K562 (cell line): ENCODE measurements at regions not wholly inside any gene's neighbourhood (a gene's known extent, or its start where the extent isn't known, plus 50 kb on each side); places are given as distances from the start of the nearest gene placed in this dataset.

Source experiments
- ATAC-seq: fragments of 200-7000 bp; cut with Tn5 transposase; 3 replicates; pipeline ENCODE4 v1.9.1; 2020; ENCODE audit warnings: moderate library complexity
- BruUV-seq: library from RNA; stranded (reverse); fragments of 400-500 nt; replicated peaks from 2 replicates; lab custom pipeline; 2021; lab: Mats Ljungman, UMichigan
- CTCF ChIA-PET: fragments of 300-600 bp; formaldehyde crosslinking; extraction: SDS; loops from one replicate; lab custom pipeline; 2021; ENCODE audit warnings: low intra/inter-chr PET ratio; lab: Yijun Ruan, JAX
- POLR2A ChIA-PET: fragments of 300-600, 350-650 bp; sonication (Branson Sonifier 250); formaldehyde crosslinking; extraction: SDS; loops from one replicate; lab custom pipeline; 2021; ENCODE audit warnings: antibody characterized with exemption, inconsistent platforms; lab: Yijun Ruan, JAX
- DNase-seq, 4 experiments: peaks; one replicate each; pipeline versions ENCODE4 v3.0.0 to v3.0.0-alpha.2; 2011 to 2018; ENCODE audit warnings: low spot score in 3 of 4, mixed read lengths in 3 of 4; ENCODE audit errors: extremely low read depth in 1 of 4
- FAIRE-seq: peaks from 2 replicates; lab custom pipeline; 2011; peaks lifted over from hg19 to GRCh38; lab: Jason Lieb, UNC
- H2AFZ ChIP-seq: 2 replicates; pipeline ENCODE4 v1.6.0; 2011; ENCODE audit warnings: low read depth, low read length, control low read depth, inconsistent platforms
- H3K27ac ChIP-seq: fragments of 200-600 bp; 3 replicates; pipeline ENCODE4 v1.8.0; 2011; ENCODE audit warnings: low read depth, mild to moderate bottlenecking, control low read depth, inconsistent platforms, low read length, moderate library complexity, mixed read lengths; ENCODE audit errors: extremely low read depth
- H3K27me3 ChIP-seq, 2 experiments: fragments of 300-600 bp in 1 of 2; 2 replicates in 1 of 2; 3 replicates in 1 of 2; pipeline versions ENCODE4 v1.6.0 to v1.8.0; 2011; ENCODE audit warnings: inconsistent platforms in 2 of 2, low read length in 2 of 2, mild to moderate bottlenecking in 1 of 2, mixed read lengths in 1 of 2, moderate library complexity in 1 of 2; ENCODE audit not compliant: control insufficient read depth in 2 of 2, insufficient read depth in 2 of 2
- H3K36me3 ChIP-seq: fragments of 300-600 bp; 3 replicates; pipeline ENCODE4 v1.8.0; 2011; ENCODE audit warnings: mild to moderate bottlenecking, low read length, inconsistent platforms; ENCODE audit not compliant: control insufficient read depth, insufficient read depth
- H3K4me1 ChIP-seq, 2 experiments: fragments of 200-600 bp in 1 of 2; replicated peaks in 1 of 2; 2 replicates in 1 of 2; 3 replicates in 1 of 2; pipeline versions ENCODE4 v1.5.1 to v1.8.0; 2011; ENCODE audit warnings: inconsistent platforms in 2 of 2, low read length in 2 of 2, mild to moderate bottlenecking in 1 of 2, mixed read lengths in 1 of 2, moderate library complexity in 1 of 2; ENCODE audit not compliant: control insufficient read depth in 2 of 2, insufficient read depth in 2 of 2
- H3K4me2 ChIP-seq: 2 replicates; pipeline ENCODE4 v1.6.1; 2011; ENCODE audit warnings: low read length, control low read depth, inconsistent platforms, mixed read lengths; ENCODE audit not compliant: insufficient read depth
- H3K4me3 ChIP-seq: fragments of 200-600 bp; sonication (generic), shearing (Covaris generic); 2 replicates; pipeline ENCODE4 v1.5.1; 2016; ENCODE audit warnings: control low read depth, inconsistent platforms
- H3K79me2 ChIP-seq: fragments of 200-600 bp; 3 replicates; pipeline ENCODE4 v1.8.0; 2011; ENCODE audit warnings: low read length, inconsistent platforms; ENCODE audit not compliant: control insufficient read depth, insufficient read depth
- H3K9ac ChIP-seq, 2 experiments: 2 replicates each; pipeline versions ENCODE4 v1.6.0 to v1.6.1; 2011; ENCODE audit warnings: low read depth in 2 of 2, low read length in 2 of 2, control low read depth in 1 of 2, inconsistent platforms in 1 of 2, mild to moderate bottlenecking in 1 of 2, mixed read lengths in 1 of 2; ENCODE audit not compliant: insufficient read depth in 1 of 2
- H3K9me1 ChIP-seq: one replicate; pipeline ENCODE4 v1.6.0; 2011; ENCODE audit warnings: inconsistent platforms, mild to moderate bottlenecking, low read length, moderate library complexity; ENCODE audit not compliant: control insufficient read depth, insufficient read depth
- H3K9me3 ChIP-seq: replicated peaks from 2 replicates; pipeline ENCODE4 v1.5.1; 2011; ENCODE audit warnings: low read depth, low read length, inconsistent platforms; ENCODE audit not compliant: control insufficient read depth, insufficient read depth
- H4K20me1 ChIP-seq: replicated peaks from 2 replicates; pipeline ENCODE4 v1.6.1; 2011; ENCODE audit warnings: low read length, inconsistent platforms, mixed read lengths; ENCODE audit not compliant: control insufficient read depth, insufficient read depth
- CHD4 ChIP-seq: fragments of 200-600 bp; sonication (generic); IDR thresholded peaks from 3 replicates; pipeline ENCODE4 v1.6.1; 2012; ENCODE audit warnings: low read depth, mild to moderate bottlenecking, mixed read lengths, low read length, inconsistent platforms; ENCODE audit not compliant: insufficient read depth, insufficient replicate concordance, poor library complexity, severe bottlenecking
- ERF ChIP-seq: fragments of 450-650 bp; formaldehyde crosslinking; IDR thresholded peaks from 2 replicates; pipeline ENCODE4 v1.4.0; 2020; ENCODE audit warnings: mild to moderate bottlenecking, mixed read lengths
- HNRNPH1 ChIP-seq: fragments of 200-400 bp; formaldehyde crosslinking; optimal IDR thresholded peaks from 2 replicates; pipeline ENCODE3; 2017; ENCODE audit warnings: low read depth, mild to moderate bottlenecking, low read length, moderate library complexity
- MAFG ChIP-seq: fragments of 450-650 bp; conservative IDR thresholded peaks from 2 replicates; pipeline ENCODE4 v1.6.1; 2016; ENCODE audit warnings: missing genetic modification characterization, missing compliant biosample characterization
- MEF2A ChIP-seq: IDR thresholded peaks from 2 replicates; pipeline ENCODE4 v1.6.1; 2011; ENCODE audit warnings: low read depth, mild to moderate bottlenecking, low read length, moderate library complexity; ENCODE audit not compliant: control insufficient read depth
- NBN ChIP-seq: fragments of 450-650 bp; IDR thresholded peaks from 2 replicates; pipeline ENCODE4 v1.6.1; 2016; ENCODE audit warnings: low read depth, mild to moderate bottlenecking
- PHF21A ChIP-seq: fragments of 450-650 bp; IDR thresholded peaks from 2 replicates; pipeline ENCODE4 v1.6.1; 2017; ENCODE audit warnings: low read depth, borderline replicate concordance
- SRSF1 ChIP-seq: fragments of 200-400 bp; formaldehyde crosslinking; IDR thresholded peaks from 2 replicates; pipeline ENCODE4 v1.6.1; 2017; ENCODE audit warnings: mild to moderate bottlenecking, low read depth, low read length, moderate library complexity
- ZNF184 ChIP-seq: sonication (generic); formaldehyde crosslinking; IDR thresholded peaks from 2 replicates; pipeline ENCODE4 v1.5.0; 2020; ENCODE audit warnings: missing genetic modification reagents
- ZNF717 ChIP-seq: fragments of 250-450 bp; sonication (Bioruptor Pico); IDR thresholded peaks from 2 replicates; pipeline ENCODE4 v1.5.0; 2021
- ZNF76 ChIP-seq: fragments of 250-450 bp; sonication (Bioruptor Pico); IDR thresholded peaks from 2 replicates; pipeline ENCODE4 v1.4.0; 2020; ENCODE audit warnings: mild to moderate bottlenecking, moderate library complexity, borderline replicate concordance
- WGBS: fragments of 100-300 bp; shearing (Covaris generic); methylation state at CpG from one replicate; pipeline ENCODE4 v1.1.6; 2016; ENCODE audit warnings: low coverage, mixed read lengths; ENCODE audit not compliant: insufficient coverage; ENCODE audit errors: missing lambda C conversion rate; 5-methylcytosine and 5-hydroxymethylcytosine counted together
- in situ Hi-C: fragments of 300-500 bp; cut with MboI; formaldehyde crosslinking; loops from 4 replicates; pipeline ENCODE4 v1.15.0; 2018; ENCODE audit warnings: inconsistent platforms, mixed read lengths
- intact Hi-C: fragments of 100-400 bp; cut with micrococcal nuclease; formaldehyde crosslinking; loops from 2 replicates; pipeline ENCODE4 v1.14.2; 2022
- TF ChIP-seq, protein P1 (sequence below): fragments of 250-450 bp; sonication (Bioruptor Pico); IDR thresholded peaks from 2 replicates; pipeline ENCODE4 v1.4.0; 2020; ENCODE audit warnings: mild to moderate bottlenecking, moderate library complexity
- TF ChIP-seq, protein P2 (sequence below): sonication (generic); formaldehyde crosslinking; IDR thresholded peaks from 2 replicates; pipeline ENCODE4 v1.8.1; 2022; ENCODE audit warnings: missing genetic modification reagents
- TF ChIP-seq, protein P3 (sequence below): sonication (generic); formaldehyde crosslinking; IDR thresholded peaks from 2 replicates; pipeline ENCODE4 v1.8.0; 2022; ENCODE audit warnings: mild to moderate bottlenecking, missing genetic modification reagents

DNA sequence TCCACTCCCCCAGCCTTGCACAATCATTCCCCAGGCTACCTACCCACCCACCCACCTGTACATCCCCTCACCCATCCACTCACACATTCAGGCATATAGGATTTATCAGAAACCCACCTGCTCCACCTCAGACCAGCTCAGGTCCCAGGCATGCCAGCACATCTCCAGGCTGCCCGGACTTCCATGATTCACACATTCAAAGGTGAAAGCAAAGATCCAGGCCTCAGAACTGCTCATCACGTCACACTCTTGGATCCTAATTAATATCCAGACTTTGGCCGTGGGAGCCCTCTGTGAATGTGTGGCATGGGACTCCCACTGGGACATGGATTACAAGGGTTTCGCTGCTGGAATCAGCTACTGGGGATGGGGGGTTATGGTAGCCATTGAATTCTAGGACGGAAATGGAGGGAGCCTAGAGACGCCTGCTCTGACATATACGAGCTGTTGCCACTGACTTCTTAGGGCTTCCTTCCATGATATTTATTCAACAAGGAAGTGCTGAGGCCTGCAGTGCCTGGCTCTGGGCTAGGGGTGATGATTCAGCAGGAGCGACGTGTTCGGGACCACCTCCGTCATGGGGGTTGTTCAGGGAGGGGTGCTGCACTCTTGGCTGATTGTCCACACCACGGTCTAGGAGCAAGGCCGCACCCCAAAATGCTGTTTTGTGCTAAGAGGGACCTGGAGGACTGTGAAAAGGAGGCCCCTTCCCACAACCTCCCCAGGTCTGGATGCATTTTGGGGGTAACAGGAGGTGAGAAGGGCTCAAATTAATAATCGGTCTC is 56.9 kb upstream of the ADRA2C start (continued):
- TF ChIP-seq, protein P1, sequence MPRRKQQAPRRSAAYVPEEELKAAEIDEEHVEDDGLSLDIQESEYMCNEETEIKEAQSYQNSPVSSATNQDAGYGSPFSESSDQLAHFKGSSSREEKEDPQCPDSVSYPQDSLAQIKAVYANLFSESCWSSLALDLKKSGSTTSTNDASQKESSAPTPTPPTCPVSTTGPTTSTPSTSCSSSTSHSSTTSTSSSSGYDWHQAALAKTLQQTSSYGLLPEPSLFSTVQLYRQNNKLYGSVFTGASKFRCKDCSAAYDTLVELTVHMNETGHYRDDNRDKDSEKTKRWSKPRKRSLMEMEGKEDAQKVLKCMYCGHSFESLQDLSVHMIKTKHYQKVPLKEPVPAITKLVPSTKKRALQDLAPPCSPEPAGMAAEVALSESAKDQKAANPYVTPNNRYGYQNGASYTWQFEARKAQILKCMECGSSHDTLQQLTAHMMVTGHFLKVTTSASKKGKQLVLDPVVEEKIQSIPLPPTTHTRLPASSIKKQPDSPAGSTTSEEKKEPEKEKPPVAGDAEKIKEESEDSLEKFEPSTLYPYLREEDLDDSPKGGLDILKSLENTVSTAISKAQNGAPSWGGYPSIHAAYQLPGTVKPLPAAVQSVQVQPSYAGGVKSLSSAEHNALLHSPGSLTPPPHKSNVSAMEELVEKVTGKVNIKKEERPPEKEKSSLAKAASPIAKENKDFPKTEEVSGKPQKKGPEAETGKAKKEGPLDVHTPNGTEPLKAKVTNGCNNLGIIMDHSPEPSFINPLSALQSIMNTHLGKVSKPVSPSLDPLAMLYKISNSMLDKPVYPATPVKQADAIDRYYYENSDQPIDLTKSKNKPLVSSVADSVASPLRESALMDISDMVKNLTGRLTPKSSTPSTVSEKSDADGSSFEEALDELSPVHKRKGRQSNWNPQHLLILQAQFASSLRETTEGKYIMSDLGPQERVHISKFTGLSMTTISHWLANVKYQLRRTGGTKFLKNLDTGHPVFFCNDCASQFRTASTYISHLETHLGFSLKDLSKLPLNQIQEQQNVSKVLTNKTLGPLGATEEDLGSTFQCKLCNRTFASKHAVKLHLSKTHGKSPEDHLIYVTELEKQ (CRISPR knock-in tag) = no peak
- TF ChIP-seq CHD4 = no peak

DNA sequence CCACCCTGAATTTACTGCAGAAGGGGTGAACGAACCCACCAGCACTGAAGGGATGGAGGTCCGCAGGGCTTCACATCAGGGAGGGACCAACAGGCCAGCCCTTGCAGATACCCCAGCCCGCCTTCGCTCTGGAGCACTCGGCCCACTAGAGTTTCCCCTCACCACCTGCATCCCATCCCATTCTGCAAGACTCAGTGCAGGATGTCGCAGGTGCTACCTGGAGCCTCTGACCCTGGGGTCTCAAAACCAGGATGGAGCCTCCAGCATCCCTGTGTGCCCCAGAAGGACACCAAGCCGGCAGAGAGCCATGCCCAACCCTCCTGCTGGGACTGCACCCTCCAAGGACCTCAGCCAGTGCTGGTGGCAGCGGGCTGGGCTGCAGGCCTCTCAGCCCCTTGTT is 57.6 kb upstream of the ADRA2C start:
- DNase-seq (no peak), ATAC-seq (no peak), FAIRE-seq (no peak)
- no peaks in the 10 kb centered on the region for H3K4me1 ChIP-seq
- H4K20me1 ChIP-seq = no peaks in the 10 kb centered on the region; the same call in none of the 2 replicates
- WGBS = 1% methylated on average over 8 of the region's 8 CpGs
- ChIA-PET POLR2A (no interaction called here), CTCF (no interaction called here)
- intact Hi-C loops = no loop called here
- H3K9me3 ChIP-seq = no peaks in the 10 kb centered on the region
- in situ Hi-C loops = no loop called here
- H3K4me2 ChIP-seq = no peak overlapping the region
- no peak overlapping the region for H3K27ac ChIP-seq
- no peaks in the 10 kb centered on the region for H3K36me3 ChIP-seq
- BruUV-seq = no TSS peak
- H3K27me3 ChIP-seq = peaks cover 7 to 84% of the 10 kb centered on the region in 2 experiments; a peak in 4 of 5 replicates
- H2AFZ ChIP-seq = no peak overlapping the region
- no peaks in the 10 kb centered on the region for H3K79me2 ChIP-seq
- H3K9ac ChIP-seq = no peak overlapping the region
- no peaks in the 10 kb centered on the region for H3K9me1 ChIP-seq
- no peak overlapping the region for H3K4me3 ChIP-seq
- TF ChIP-seq, protein P2, sequence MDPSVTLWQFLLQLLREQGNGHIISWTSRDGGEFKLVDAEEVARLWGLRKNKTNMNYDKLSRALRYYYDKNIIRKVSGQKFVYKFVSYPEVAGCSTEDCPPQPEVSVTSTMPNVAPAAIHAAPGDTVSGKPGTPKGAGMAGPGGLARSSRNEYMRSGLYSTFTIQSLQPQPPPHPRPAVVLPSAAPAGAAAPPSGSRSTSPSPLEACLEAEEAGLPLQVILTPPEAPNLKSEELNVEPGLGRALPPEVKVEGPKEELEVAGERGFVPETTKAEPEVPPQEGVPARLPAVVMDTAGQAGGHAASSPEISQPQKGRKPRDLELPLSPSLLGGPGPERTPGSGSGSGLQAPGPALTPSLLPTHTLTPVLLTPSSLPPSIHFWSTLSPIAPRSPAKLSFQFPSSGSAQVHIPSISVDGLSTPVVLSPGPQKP (CRISPR knock-in tag) = no peak
- TF ChIP-seq HNRNPH1 (no peak), ZNF184 (no peak), ZNF76 (CRISPR knock-in tag) (no peak), NBN (no peak), MAFG (no peak), ZNF717 (CRISPR knock-in tag) (no peak), CHD4 (no peak), PHF21A (no peak), ERF (CRISPR knock-in tag) (no peak), SRSF1 (no peak), MEF2A (no peak)
- TF ChIP-seq, protein P3, sequence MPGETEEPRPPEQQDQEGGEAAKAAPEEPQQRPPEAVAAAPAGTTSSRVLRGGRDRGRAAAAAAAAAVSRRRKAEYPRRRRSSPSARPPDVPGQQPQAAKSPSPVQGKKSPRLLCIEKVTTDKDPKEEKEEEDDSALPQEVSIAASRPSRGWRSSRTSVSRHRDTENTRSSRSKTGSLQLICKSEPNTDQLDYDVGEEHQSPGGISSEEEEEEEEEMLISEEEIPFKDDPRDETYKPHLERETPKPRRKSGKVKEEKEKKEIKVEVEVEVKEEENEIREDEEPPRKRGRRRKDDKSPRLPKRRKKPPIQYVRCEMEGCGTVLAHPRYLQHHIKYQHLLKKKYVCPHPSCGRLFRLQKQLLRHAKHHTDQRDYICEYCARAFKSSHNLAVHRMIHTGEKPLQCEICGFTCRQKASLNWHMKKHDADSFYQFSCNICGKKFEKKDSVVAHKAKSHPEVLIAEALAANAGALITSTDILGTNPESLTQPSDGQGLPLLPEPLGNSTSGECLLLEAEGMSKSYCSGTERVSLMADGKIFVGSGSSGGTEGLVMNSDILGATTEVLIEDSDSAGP = no peak
